Suppressor macrophage treated with lipopolysaccharide for 1 hour (primary cell): ENCODE measurements at regions not wholly inside any gene's neighbourhood (a gene's known extent, or its start where the extent isn't known, plus 50 kb on each side); places are given as distances from the start of the nearest gene placed in this dataset.

ENCODE experiments used
- DNase-seq, 3 donors: peaks; one replicate each; pipeline ENCODE4 v3.0.0-alpha.2; 2020 to 2022

DNA sequence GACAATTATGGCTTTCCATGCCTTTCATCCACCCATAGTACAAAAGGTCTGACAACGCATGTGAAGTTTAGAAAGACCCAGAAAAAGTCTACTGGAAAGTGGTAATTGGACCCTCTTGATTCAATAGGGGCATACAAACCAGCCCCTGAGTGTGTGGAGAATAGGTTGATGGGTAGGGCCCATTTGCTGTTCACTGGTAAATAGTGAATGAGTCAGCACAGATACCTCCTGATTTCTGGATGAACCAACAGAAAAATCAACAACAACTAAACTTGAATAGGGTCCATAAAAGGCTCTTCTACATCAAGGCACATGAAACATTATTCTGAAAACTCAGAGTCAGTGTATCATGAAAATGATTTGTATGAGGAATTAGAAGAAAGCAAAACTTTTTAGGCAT, 235.4 kb upstream of the SLC35B3 start:
- no peak for DNase-seq

GRCh38 chr6:8664700-8665099, 229.4 kb upstream of the SLC35B3 start:
- DNase-seq: no peak

DNA sequence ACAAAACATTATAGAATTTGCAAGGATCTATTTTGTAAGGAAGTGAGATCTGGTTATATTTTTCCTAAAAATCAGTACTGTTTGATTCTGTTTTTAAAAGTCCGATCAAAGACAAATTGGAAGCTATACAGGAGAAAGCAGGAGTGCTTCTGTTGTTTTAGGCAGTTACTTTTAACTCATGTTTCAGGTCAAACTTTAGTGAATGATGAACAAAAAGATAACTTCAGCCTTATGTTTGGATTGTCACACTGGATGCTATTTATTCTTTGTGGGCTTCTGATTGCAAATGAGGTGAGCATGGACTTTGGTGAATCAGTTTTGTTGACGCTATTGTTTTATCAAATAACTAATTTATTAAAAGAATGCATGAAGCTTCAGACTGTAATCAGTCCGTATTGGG, 228.7 kb upstream of the SLC35B3 start:
- no peak for DNase-seq

GRCh38 chr6:8659404-8660189, 224.3 kb upstream of the SLC35B3 start:
- DNase-seq: no peak

DNA sequence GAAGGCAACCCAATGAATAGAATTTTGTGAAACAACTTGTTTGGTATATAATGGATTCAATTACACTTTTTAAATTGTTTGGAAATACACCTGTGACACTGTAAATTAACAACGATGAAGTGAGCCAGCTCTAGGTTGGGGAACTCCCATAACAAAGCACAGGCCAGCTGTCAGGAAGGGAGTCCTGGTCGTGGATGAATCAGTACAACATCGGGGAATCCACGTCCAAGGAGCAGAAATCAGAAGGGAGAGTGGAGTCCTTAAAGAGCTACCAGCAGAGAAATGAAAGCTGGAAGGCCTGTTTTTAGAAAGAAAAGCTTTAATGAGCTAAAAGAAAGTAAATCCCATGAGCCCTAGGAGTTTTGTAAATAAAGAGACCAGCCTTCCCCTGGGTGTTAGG, 223.1 kb upstream of the SLC35B3 start:
- no peak for DNase-seq

GRCh38 chr6:8657522-8657921, 222.2 kb upstream of the SLC35B3 start:
- DNase-seq: no peak

GRCh38 chr6:8655670-8656454, 220.5 kb upstream of the SLC35B3 start:
- DNase-seq: no peak

DNA sequence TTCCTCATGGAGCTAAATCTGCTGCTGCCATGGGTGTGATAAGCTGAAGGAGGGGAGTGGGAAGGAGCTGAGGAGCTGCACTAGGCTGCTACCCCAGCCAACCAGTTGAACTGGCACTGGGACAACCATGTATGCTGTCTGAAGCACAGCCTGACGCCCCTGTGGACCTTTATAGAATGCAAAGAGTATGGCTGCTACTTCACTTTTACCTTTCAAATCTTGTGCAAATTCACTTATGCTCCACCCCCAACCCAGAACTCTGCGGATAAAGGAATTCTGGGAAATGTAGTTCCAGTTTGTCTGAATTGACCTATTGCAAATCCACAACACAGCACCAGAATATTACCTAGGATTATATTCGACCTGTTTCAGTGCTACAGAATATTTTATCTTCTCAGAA, 217.4 kb upstream of the SLC35B3 start:
- DNase-seq: no peak

GRCh38 chr6:8651998-8652397, 216.7 kb upstream of the SLC35B3 start:
- no peak for DNase-seq

DNA sequence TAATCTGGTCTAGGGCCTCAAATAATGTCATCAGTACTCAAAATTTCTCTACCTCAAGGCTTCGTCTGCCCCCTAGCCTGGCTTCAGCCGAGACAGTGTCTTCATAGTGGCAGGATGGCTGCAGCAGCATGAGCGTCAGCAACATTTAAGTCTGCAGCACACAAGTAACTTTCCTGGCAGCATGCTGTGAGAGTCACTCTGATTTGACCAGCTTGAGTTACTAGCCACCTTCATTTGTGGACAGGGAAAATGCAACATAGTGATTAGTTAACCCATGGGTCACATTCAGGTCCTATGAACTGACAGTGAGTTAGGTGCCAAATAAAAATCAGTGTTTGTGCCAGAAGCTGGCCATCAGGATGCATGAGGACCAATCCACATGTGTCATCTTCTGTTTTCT, 209.9 kb upstream of the SLC35B3 start:
- no peak for DNase-seq

DNA sequence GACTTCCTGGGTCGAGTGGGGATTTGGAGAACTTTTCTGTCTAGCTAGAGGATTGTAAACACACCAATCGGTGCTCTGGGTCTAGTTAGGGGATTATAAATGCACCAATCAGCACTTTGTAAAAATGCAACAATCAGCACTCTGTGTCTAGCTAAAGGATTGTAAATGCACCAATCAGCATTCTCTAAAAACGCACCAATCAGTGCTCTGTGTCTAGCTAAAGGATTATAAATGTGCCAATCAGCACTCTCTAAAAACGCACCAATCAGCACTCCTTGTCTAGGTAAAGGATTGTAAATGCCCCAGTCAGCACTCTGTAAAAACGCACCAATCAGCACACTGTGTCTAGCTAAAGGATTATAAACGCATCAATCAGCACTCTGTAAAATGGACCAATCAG, 209.0 kb upstream of the SLC35B3 start:
- no peak for DNase-seq

GRCh38 chr6:8642854-8643253, 207.5 kb upstream of the SLC35B3 start:
- no peak for DNase-seq

DNA sequence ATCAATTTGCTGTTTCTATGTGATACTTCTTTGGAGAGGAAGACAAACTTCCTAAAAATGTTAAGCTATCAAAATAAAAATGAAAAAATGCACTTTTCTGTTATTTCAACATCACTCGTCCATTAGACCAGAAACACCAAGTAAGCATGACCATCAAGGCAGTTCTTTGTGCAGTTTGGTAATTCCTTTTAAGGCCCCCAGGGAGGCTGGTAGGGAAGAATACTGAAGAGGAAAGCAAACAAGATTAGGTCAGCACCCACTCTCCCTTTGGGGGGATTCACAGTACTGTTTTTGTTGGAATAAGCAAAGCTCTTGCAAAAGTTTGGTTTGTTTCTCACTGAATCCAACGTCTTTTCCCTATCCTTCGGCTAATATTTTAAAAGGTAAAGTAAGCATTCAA, 206.8 kb upstream of the SLC35B3 start:
- DNase-seq: no peak

- no peak for DNase-seq
These were observed 204.7 kb upstream of the SLC35B3 start for GRCh38 chr6:8639928-8640649.

GRCh38 chr6:8637896-8638597, 202.7 kb upstream of the SLC35B3 start:
- DNase-seq: no peak

- DNase-seq: no peak
These were observed 198.4 kb upstream of the SLC35B3 start for GRCh38 chr6:8633762-8634161.

DNA sequence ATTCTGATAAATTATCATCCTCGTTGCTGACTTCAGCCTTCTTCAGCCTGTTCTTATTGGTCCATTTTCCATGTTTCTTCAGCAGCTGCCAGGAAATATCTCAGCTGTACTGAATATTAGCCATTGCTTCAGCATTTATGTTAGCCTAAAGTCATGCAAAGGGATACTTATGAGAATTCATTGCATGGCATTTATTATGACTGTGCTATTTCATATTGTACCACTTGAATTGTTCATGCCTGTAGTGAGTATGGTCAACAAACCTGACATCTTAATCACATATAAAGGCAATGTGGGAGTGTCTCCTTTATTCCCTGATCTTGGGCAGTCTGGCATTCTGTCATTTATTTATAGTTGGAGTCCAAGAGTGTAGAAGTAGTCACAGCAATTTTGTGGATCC, 193.4 kb upstream of the SLC35B3 start:
- DNase-seq: no peak

DNA sequence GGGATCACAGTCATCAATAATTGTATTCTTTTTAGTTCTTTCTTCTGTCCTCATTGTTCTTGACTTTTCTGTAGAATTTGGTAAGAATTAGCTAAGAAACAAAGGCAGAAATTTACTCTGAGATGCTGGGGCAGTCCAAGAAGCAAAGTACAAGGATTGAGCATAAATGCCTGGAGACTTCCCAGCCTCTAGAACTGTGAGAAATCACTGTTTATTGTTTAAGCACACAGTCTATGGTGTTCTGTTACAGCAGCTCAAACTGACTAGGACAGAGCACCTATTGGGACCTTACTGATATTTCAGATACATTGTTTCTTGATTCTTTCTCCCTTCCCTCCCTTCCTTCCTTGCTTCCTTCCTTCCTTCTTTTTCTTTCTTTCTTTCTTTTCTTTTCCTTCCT, 192.7 kb upstream of the SLC35B3 start:
- DNase-seq: no peak

DNA sequence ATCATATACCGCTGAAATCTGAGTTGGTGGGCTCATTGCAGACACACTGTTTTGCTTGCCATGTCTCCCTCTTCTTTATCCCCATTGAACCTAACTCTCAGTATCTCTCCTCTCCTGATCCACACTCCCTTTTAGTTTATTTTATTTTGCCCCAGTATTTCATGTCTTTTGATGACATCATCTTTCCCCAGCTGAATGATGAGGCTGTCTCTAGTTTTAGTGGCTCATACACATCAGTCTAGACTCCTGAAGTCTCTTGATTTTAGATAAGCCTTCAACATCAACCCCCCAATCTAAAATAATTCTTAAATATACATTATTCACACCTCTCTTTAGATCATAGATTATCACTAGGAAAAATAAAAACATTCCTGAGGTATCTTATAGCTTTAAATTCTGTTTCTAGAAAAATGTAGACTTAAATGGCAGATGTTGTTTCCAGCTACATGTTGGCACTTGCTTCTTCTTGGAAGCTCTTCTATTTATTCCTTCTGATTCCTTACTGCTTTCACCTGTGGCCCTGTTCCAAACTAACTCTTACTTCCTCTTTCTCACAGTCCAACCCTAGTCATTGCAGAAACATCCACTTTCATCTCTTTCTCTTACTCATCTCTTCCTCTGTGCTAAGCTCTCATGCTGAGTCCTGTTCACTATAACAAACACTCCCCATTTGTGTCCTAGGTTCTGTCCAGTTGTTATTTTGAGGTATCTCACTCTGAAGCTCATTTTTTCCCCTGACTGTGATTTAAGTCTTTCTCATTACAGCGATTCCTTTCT, 191.9 kb upstream of the SLC35B3 start:
- DNase-seq: no peak

DNA sequence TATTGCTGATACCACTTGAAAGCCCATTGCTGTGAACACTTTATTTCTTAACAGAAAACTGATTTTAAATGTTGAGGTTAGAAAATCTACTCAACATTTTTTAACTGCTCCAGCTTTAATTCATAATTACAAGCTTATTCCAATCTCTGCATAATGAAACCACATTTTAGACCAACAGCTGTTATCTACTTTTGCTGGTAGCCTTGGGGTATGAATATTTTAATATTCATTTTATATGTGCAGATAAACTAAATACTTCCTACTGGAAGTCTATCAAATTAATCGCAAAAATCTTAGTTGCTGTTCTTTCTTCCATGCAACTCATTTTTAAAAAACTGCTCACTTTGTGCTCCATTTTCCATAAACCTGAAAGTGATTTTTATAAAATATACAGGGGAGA, 189.3 kb upstream of the SLC35B3 start:
- no peak for DNase-seq

- no peak for DNase-seq
These were observed 188.1 kb upstream of the SLC35B3 start for GRCh38 chr6:8623441-8623840.

- no peak for DNase-seq
These were observed 184.5 kb upstream of the SLC35B3 start for GRCh38 chr6:8619853-8620252.
